Kidney glomerular epithelial cell (primary cell): ENCODE measurements at regions not wholly inside any gene's neighbourhood (a gene's known extent, or its start where the extent isn't known, plus 50 kb on each side); places are given as distances from the start of the nearest gene placed in this dataset.

Source experiments
- DNase-seq: peaks from one replicate; lab custom pipeline; 2025; lab: John Stamatoyannopoulos, UW

GRCh38 chr11:8340296-8340695, 76.6 kb upstream of the LMO1 start:
- DNase-seq, result no peak

- no peak for DNase-seq
Measured at GRCh38 chr11:8339592-8340022, 75.9 kb upstream of the LMO1 start.

- no peak for DNase-seq
Measured at GRCh38 chr11:8338138-8338537, 74.5 kb upstream of the LMO1 start.

- DNase-seq, result no peak
Measured at GRCh38 chr11:8337130-8337795, 73.6 kb upstream of the LMO1 start.

DNA sequence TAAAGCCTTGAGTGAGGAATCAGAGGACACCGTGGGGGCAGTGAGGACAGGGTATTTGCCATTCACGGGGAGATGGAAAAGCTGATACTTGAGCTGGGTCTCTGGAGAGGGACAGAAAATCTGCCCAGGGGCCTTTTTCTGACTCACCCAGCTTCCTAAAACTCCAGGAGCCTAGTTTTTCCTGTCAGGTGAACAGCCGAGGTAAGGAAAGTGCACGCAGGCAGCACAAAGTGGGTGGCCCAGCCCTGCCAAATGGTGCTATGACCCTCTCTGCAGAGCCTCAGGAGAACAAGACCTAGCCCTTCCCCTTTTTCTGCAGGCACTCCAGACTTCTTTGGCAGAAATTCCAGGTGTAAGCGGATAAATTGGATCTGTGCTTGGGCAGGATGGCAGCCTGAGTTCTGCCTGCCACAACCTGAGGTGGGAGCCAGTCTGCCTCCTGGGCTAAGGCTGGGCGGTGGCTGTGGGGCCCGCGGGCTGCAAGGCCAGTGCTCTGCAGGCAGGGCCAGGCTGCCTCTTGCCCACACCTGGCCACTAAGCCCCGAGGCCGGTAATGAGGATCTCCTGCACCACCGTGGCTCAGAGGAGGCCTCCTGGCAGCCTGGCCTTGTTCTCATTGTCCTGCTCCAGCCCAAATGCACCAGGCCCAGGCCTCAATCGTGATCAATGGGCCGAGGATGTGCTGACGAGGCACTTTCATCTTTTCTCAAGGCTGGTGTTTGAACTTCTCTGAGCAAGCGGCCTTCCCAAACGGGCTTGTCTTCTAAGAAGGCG, 72.9 kb upstream of the LMO1 start:
- no peak for DNase-seq

GRCh38 chr11:8335683-8336082, 72.0 kb upstream of the LMO1 start:
- no peak for DNase-seq

- no peak for DNase-seq
Measured at GRCh38 chr11:8335186-8335585, 71.5 kb upstream of the LMO1 start.

DNA sequence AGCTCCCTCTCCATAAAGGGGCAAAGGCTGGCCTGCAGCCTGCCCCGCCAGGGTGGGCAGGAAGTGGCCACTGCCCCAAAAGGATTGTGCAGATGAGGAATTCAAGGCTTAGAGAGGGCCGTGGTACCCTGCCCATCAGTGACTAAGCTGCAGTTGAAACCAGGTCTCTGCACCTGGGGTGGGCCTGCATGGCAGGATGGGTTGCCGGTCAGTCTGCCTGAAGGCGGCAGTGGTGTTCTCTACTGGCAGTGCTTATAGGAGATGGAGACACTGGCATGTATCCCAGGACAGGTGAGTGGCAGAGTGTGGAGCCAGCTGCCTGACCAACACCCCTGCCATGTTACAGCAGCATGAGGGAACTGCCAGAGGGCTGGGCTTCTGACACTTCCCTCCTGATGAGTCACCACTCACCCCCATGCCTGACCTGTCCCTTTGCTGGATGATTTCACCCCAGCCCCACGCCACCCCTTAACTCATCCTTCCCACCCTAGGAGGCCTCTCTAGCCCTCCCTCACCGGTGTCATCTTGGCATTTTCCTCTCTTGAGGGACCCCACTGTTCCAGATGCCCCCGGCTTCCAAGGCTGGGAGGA, 70.2 kb upstream of the LMO1 start:
- DNase-seq, result peak; percentile 45

DNA sequence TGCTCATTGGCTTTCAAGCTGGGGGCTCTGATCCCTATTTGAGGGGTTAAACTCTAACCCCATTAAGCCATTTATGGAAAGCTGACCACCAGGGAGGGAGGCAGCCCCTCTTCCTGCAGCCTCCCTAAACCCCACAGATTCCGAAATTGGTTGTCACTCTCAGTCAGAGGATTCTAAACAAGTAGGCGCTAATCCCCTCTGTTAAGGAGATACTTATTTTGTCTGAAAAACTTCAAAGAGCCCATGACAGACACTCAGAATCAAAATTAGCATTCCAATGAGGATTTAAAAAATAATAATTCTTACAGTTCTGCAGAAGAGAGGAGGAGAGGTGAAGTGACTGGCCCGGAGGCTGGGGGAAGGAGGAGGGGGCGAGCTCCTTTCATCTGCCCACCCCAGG, 69.7 kb upstream of the LMO1 start:
- no peak for DNase-seq

DNA sequence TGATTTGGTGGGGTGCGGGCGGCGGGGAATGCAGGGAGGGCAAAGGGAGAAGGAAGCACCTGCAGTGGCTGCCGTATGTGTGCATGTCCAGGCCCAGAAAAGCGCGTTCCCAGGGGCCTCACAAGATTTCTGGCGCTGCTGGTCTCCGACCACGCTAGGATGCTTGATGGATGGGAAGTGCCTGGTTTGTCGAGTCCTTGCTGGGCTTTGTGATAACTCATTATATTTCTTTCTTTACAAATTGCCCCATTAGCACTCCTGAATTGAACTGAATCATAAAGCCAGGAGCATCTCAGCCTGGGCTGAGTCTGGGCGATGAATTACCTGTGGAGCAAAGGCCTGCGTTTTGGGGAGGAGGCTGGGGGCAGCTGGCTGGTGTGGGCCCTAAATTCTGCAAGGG, 69.2 kb upstream of the LMO1 start:
- no peak for DNase-seq

DNA sequence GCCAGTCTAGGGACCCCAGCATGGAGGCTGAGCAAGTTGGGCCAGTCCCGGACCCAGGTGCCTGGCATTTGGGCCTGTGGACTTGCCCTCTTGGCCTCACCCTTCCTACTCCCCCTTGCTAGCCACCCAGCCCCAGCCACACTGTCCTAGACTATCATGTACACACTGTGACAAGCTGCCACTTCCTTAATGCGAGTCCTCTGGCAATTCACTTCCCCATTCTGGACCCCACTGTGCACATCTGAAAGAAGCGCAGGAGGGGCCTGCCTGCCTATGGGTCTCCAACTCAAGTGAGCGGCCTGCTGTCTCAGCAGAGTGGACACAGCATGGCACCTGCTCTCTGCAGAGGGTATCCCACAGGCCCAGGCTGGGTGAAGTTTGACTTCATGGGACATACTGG, 68.5 kb upstream of the LMO1 start:
- no peak for DNase-seq

DNA sequence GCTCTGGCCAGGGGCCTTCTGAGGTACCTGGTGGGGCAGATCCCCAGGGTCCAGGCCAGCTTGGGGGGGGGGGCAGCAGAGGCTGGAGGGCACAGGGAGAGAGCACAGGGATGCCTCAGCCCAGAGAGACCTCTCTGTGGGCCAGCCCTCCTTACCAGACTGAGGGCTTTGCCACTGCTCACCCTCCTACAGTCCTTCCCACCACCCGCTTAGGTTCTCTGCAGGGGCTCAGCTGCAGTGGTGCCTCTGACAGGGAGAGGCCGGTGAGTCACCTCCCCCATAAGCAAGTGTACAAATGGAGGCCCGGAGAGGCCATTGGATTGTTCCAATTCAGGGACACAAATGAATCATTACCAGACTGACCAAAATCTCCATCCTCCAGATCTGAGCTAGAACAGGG, 68.1 kb upstream of the LMO1 start:
- DNase-seq, result no peak

DNA sequence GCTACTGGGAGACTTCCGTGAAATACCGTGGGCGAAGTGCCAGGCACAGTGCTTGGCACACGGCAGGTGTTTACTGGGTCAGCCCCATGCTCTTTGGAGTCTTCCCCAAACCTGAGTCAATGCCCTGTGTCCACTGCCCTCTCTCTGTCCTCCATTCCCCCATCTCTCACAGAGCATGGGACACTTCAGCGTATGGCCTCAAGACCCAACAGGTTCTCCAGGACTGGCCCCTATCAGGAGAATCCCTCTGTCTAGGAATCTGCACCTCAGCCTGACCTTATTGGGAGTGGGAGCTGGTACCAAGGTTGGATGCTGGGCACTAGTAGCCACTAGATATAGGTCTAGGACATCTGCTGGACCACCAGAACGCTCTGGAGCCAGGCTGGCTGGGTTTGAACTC, 67.2 kb upstream of the LMO1 start:
- DNase-seq, result no peak

DNA sequence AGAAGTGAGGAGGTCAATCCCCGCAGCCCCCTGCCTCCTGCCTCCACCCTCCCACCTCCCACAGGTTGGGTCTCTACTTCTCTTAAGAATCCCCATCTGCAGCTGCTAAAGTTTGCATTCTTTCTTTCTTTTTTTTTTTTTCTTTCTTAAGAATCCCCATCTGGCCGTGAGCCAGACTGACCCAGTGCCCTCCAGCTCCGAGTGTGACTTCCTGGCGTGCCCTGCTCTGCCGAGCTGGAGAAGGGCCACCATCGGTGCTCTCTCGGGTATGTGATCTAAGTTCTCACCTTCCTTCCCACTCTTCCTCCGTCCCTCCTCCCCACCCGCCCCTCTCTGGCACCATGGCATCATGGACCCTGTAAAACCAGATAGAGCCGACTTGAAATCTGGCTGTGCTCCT, 66.7 kb upstream of the LMO1 start:
- no peak for DNase-seq

- DNase-seq, result no peak
Measured at GRCh38 chr11:8329847-8330361, 66.2 kb upstream of the LMO1 start.

GRCh38 chr11:8329336-8329735, 65.7 kb upstream of the LMO1 start:
- no peak for DNase-seq

DNA sequence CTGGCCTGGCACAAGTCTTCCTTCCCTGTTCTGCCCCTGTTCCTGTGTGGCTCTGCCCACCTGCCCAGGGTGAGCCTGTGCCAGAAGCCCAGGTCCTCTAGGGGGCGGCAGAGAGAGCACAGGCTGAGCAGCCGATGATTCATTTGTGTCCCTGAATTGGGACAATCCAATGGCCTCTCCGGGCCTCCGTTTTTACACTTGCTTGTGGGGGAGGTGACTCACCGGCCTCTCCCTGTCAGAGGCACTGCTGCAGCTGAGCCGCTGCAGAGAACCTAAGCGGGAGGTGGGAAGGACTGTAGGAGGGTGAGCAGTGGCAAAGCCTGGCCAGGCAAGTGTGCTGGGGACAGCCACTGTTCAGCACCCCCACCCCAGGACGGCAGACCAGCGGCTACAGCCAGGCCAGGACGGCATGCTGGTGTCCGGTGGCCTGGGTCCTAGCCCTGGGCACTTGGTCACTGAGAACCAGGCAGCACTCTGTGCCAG, 65.2 kb upstream of the LMO1 start:
- DNase-seq, result peak; percentile 61

DNA sequence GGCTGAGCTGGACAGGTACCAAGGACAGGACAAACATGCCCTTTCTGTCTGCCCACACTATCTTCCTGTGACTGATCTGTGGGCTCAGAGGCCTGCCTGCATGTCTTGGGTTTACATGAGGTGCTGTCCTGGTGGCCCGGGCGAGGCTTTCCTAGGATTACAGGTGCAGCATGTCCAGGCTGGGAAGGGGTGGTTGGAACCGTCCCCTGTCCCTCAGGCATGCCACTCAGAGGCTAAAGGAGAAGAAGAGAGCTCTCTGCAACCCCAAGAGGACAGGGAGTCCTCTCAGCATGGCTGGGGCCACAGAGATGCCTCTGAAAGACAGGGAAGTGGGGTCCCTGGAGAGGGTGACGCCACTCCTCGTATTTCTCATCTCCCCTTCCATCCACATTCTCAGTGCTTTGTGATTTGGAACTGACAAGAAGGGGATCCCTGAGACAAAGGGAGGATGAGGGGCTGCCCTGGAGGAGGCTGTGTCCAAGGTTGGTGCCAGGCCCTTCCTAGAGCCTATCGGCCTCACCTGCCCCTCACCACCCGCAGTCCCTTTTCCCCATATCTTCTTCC, 64.6 kb upstream of the LMO1 start:
- no peak for DNase-seq

GRCh38 chr11:8327761-8328192, 64.1 kb upstream of the LMO1 start:
- DNase-seq, result no peak

- no peak for DNase-seq
Measured at GRCh38 chr11:8326337-8326736, 62.7 kb upstream of the LMO1 start.

DNA sequence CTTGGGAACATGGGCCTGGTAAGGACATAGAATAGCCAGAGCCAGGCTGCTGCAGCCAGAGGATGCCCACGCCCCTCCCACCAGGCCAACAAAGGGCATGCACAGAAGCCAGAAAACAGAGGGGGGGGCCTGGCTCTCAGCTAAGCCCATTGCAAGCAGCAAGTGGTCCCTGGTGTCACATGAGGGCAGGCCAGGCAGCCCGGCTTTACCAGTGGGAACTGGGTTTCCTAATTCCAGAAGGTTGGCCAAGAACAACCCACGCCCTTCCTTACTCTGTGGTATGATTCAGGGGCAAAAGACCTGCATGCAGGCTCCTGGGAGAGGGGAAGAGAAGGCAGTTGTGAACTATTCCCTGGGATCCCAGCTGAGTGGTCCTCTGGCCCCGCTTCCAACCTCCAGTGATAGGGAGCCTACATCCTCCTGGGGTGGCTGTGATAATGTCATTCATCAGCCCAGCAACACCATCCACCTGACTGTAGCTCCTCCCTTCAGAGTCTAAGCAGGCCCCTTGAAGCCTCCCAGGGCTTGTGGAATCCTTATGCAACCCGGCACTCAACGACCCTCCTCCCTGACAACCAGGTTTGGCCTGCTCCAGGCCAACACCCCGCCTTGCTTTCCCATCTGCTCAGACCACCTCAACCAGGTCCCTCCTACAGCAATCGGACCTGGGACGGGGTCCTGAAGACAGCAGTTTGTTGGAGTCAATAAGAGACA, 62.1 kb upstream of the LMO1 start:
- DNase-seq, result no peak
